ENCODE measurements at regions not wholly inside any gene's neighbourhood (a gene's known extent, or its start where the extent isn't known, plus 50 kb on each side); places are given as distances from the start of the nearest gene placed in this dataset.

- Histone ChIP-seq H3K4me3 (ENCODE audit: control extremely low read depth in 1 of 5, extremely low read depth in 1 of 5, insufficient read depth in 1 of 5, low read depth in 2 of 5, low read length in 4 of 5) (no peak overlapping the region), H2AFZ (ENCODE audit: insufficient read depth, low read depth, low read length, poor library complexity, severe bottlenecking) (no peak overlapping the region), H3K27ac (ENCODE audit: low read length in 2 of 2) (no peak overlapping the region), H4K20me1 (ENCODE audit: control insufficient read depth, insufficient read depth, low read length, poor library complexity, severe bottlenecking) (no peaks in the 10 kb centered on the region), H3K4me2 (replicated peaks; ENCODE audit: low read depth, low read length, poor library complexity, severe bottlenecking) (no peak overlapping the region), H3K36me3 (replicated peaks in 1 of 2; ENCODE audit: control extremely low read depth in 1 of 2, control insufficient read depth in 1 of 2, extremely low read depth in 1 of 2, insufficient read depth in 2 of 2, low read length in 1 of 2) (no peaks in the 10 kb centered on the region), H3K4me1 (ENCODE audit: control insufficient read depth in 2 of 2, insufficient read depth in 2 of 2, low read length in 2 of 2) (no peaks in the 10 kb centered on the region), H3K9ac (ENCODE audit: low read length) (no peak overlapping the region), H3K79me2 (ENCODE audit: control insufficient read depth, insufficient read depth, low read length) (no peaks in the 10 kb centered on the region), H3K9me3 (ENCODE audit: control extremely low read depth in 1 of 3, control insufficient read depth in 2 of 3, insufficient read depth in 1 of 3, low read length in 2 of 3) (no peaks in the 10 kb centered on the region), H3K27me3 (replicated peaks in 1 of 4; ENCODE audit: control extremely low read depth in 1 of 4, control insufficient read depth in 3 of 4, insufficient read depth in 4 of 4, low read length in 3 of 4) (no peaks in the 10 kb centered on the region)
- Mint-ChIP-seq H3K4me1 (no peaks in the 10 kb centered on the region), H3K27me3 (no peaks in the 10 kb centered on the region), H3K4me3 (no peak overlapping the region), H3K9me3 (ENCODE audit: insufficient read depth) (peaks cover 2% of the 10 kb centered on the region), H3K27ac (no peak overlapping the region)
- ChIA-PET POLR2A (no interaction called here), CTCF (no interaction called here)
- DNase-seq (no peak), ATAC-seq (ENCODE audit: low read depth) (no peak)
- intact Hi-C loops (cut with micrococcal nuclease): no loop called here
- TF ChIP-seq CTCF (IDR thresholded peaks at IDR 0.05) (no peak), EZH2 (IDR thresholded peaks at IDR 0.05; ENCODE audit: borderline replicate concordance, insufficient read depth, low read depth, low read length, poor library complexity, severe bottlenecking) (no peak)
- WGBS (ENCODE audit: insufficient coverage): 96% methylated on average over 3 of the region's 6 CpGs
Measured at GRCh38 chr2:6647046-6647445, 218.7 kb downstream of the CMPK2 start.

GRCh38 chr2:6648596-6649247 is 217.0 kb downstream of the CMPK2 start:
- no peak overlapping the region for H3K4me3 Mint-ChIP-seq
- H3K4me3 ChIP-seq (ENCODE audit: control extremely low read depth in 1 of 5, extremely low read depth in 1 of 5, insufficient read depth in 1 of 5, low read depth in 2 of 5, low read length in 4 of 5): no peak overlapping the region
- WGBS (ENCODE audit: insufficient coverage): no CpG with 5 or more reads among the region's 6 CpGs
- TF ChIP-seq CTCF (IDR thresholded peaks at IDR 0.05) (no peak), EZH2 (IDR thresholded peaks at IDR 0.05; ENCODE audit: borderline replicate concordance, insufficient read depth, low read depth, low read length, poor library complexity, severe bottlenecking) (no peak)
- no peak overlapping the region for H3K9ac ChIP-seq (ENCODE audit: low read length)
- H3K27me3 ChIP-seq (replicated peaks in 1 of 4; ENCODE audit: control extremely low read depth in 1 of 4, control insufficient read depth in 3 of 4, insufficient read depth in 4 of 4, low read length in 3 of 4): no peaks in the 10 kb centered on the region
- H3K27ac ChIP-seq (ENCODE audit: low read length in 2 of 2): no peak overlapping the region
- ATAC-seq (ENCODE audit: low read depth): no peak
- H3K9me3 Mint-ChIP-seq (ENCODE audit: insufficient read depth): peaks cover 2% of the 10 kb centered on the region
- CTCF ChIA-PET: no interaction called here
- H3K79me2 ChIP-seq (ENCODE audit: control insufficient read depth, insufficient read depth, low read length): no peaks in the 10 kb centered on the region
- H3K27me3 Mint-ChIP-seq: no peaks in the 10 kb centered on the region
- H2AFZ ChIP-seq (ENCODE audit: insufficient read depth, low read depth, low read length, poor library complexity, severe bottlenecking): no peak overlapping the region
- no peak overlapping the region for H3K27ac Mint-ChIP-seq
- no peaks in the 10 kb centered on the region for H3K9me3 ChIP-seq (ENCODE audit: control extremely low read depth in 1 of 3, control insufficient read depth in 2 of 3, insufficient read depth in 1 of 3, low read length in 2 of 3)
- intact Hi-C loops (cut with micrococcal nuclease): no loop called here
- no peaks in the 10 kb centered on the region for H3K4me1 Mint-ChIP-seq
- no peaks in the 10 kb centered on the region for H4K20me1 ChIP-seq (ENCODE audit: control insufficient read depth, insufficient read depth, low read length, poor library complexity, severe bottlenecking)
- no peaks in the 10 kb centered on the region for H3K36me3 ChIP-seq (replicated peaks in 1 of 2; ENCODE audit: control extremely low read depth in 1 of 2, control insufficient read depth in 1 of 2, extremely low read depth in 1 of 2, insufficient read depth in 2 of 2, low read length in 1 of 2)
- no peaks in the 10 kb centered on the region for H3K4me1 ChIP-seq (ENCODE audit: control insufficient read depth in 2 of 2, insufficient read depth in 2 of 2, low read length in 2 of 2)
- no peak for DNase-seq
- H3K4me2 ChIP-seq (replicated peaks; ENCODE audit: low read depth, low read length, poor library complexity, severe bottlenecking): no peak overlapping the region
- POLR2A ChIA-PET: no interaction called here

All from B cell (primary cell).